Activated CD4-positive, alpha-beta T cell treated with anti-CD3 and anti-CD28 coated beads, Interleukin-2, amount 50 U/mL, for 1 hour (primary cell): ENCODE measurements at regions not wholly inside any gene's neighbourhood (a gene's known extent, or its start where the extent isn't known, plus 50 kb on each side); places are given as distances from the start of the nearest gene placed in this dataset.

ENCODE experiments used
- DNase-seq: peaks from one replicate; pipeline ENCODE4 v3.0.0-alpha.2; 2020

- no peak for DNase-seq
These were observed 534.0 kb upstream of the JARID2 start for GRCh38 chr6:14711704-14712379.

DNA sequence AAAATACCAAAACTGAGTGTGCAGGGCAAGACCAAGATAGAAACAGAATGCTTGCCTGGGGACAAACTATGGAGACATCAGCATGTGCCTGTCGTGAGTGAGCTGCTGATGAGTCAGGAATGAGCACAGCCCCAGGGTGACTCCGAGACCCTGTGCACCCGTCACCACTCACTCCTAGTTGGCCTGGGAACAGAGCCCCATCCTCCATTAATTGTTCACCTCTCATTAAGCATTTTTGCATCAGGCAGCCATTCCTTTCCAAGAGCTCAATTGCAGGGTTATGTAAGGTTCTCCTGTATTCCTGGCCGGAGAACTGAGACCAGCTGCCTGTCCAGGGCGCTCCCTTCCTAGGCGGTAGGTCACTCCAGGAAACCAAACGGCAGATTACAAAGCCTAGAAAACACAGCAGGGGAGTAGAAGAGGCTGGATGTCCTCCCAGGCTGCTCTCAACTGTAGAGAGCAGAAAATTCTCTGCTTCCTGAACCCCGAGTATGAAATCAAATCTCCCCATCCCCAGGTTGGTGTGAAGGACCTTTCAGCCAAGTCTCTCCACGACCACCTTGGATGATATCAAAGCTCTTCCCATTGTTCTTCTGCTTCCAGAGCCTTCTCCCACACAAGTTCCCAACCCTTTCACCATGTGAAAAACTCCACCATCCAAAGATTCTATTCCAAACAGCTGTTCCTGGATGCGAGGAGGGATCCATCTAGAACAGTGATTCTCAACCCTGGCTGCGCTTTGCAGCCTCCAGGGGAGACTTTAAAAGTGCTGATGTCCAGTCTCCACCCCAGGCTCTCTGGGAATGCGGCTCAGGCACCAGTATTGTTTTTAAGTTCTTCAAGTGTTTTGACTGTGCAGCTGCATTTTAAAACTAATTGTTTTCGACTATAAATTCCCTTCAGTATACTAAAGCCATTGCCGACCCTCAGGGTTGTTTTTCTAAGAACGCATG lies 532.6 kb upstream of the JARID2 start:
- DNase-seq: no peak

- no peak for DNase-seq
These were observed 531.8 kb upstream of the JARID2 start for GRCh38 chr6:14713966-14714631.

GRCh38 chr6:14715076-14715475 lies 530.8 kb upstream of the JARID2 start:
- no peak for DNase-seq

DNA sequence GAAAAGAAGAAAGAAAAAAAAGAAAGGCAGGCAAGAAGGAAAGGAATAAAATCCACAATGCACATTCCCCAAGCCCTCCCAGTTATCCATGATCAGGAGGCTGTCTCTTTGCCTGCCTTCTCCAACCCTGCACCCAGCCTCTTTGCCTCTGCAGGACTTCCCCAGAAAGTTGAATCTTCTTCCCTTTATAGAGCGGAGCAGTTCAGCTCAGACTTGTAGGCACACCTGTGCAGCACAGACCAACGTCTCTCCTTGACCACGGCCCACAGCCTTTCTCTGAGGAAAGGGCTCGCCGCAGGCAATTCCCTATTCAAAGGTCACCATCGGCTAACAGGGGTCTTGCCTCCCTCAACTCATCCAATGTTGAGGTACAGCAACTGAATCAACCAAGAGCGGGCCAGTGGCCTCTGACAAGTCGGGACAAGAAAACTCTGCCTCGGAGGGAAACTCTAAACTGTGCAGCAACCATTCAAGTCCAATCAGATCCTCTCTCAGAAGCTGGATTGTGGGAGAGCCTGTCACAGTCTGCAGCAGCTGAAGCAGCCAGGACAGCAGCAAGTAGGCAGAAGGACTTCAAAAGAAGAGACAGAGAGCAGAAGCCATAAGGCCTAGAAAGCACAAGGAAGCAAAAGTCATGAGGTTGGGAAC lies 529.2 kb upstream of the JARID2 start:
- DNase-seq: no peak

DNA sequence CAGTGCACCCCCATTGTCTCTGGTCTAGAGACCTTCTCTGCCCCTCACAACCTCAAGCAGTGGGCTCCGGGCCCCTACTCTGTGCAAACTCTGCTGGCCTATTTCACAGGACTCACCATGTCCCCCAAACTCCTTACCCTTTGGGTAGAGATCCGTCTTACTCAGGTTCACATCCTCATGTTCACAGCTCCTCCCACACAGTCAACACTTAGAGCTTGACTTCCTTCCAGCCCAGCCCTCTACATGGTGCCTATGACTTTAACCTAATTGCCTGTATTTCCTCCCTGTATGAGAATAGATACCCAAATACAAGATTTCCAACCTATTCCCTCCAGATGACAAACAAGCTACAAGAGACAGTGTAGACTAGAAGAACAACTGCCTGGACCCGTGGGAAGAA lies 528.6 kb upstream of the JARID2 start:
- DNase-seq: no peak

DNA sequence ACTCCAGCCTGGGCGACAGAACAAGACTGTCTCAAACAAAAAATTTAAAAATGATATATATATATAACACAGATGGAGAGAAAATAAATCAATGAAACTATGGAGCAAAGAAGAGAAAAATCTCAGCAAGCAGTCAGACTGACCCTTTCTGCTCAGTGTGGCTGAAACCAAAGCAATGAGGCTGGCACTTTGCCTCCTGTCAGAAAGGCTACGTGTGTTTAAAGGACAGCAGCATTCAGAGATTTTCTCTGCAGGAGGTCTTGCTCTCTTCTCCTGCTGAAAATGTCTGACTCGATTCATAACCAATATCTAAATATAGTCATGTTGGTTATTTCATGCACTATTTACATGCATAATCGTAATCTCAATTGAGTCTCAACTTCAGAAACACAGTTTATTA lies 527.0 kb upstream of the JARID2 start:
- no peak for DNase-seq

DNA sequence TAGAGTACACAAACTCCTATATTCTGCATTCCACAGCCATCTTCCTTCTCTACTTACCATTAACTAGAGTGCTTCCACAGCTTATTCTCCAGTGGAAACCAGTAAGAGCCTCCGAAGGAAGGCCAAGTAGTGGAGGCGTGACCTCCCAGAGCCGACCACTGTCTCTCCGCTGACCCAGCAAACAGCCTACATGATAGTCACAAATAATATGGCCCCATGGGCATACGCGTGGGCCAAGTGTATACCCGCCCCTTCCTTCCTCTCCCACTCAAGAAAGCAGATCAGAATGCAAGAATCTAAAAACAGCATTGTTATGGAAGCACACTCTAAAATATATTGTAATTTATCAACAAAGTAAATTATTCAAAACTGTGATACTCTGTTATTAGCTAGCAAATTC lies 526.6 kb upstream of the JARID2 start:
- DNase-seq: no peak

DNA sequence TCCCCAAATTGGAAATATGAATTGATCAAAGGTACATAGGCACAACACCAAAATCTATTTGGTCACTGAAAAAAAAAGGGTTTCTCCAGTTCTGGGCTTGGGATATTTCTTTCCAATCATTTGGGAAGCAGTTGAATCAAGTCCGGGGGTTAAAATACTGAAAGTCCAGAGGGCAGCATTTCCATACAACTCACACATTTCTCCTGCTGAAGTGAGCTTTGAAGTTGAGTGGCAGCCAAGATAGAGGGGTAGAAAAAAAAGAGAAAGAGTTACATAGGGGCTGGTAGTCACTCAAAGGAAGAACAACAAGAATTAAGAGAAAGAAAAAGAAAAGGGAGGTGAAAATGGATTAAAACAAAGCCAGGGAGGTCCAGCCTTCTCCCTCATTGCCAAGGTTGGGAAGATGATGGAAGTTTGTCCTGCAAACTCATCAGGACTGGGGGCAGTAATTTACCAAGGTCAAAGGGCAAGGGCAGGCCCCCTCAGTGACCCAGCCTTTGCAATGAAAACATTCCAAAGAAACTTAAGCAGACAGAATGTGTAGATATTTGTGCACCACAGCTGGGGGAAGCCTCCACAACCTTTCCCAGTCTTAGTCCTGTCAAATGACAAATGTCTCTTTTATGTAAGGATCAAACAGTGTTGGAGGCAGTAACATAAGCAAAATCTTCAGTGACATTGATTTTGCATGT lies 525.3 kb upstream of the JARID2 start:
- no peak for DNase-seq

DNA sequence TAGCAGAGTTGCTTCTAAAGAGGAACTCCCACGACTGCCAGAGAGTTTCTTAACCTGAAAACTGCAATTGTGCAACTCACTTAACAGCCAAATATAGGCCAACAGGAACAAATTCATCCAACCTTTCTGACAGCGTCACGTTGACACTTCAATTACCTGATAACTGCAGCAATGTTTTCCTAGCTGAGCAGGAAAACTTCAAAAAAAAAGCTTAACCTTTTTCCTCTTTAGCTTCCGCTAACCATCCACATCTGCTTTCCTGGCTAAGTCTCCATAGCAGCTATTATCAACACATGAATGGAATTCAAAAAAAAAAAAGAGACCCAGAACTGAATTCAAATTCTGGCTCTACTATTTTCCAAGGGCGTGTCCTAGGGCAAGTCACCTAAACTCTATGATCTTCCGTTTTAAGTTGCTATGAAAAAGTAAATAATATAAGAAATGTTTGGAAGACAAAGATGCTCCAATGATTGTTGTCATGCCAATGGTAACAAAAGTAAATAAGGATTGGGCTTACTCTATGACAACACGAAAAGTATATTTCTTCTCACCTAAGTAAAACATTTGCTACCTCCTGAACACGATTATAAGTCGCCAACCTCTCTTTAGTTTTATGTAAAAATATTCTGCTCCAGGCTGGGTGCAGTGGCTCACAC lies 524.6 kb upstream of the JARID2 start:
- no peak for DNase-seq

GRCh38 chr6:14722001-14722562 lies 523.8 kb upstream of the JARID2 start:
- no peak for DNase-seq

- no peak for DNase-seq
These were observed 523.2 kb upstream of the JARID2 start for GRCh38 chr6:14722704-14723103.

DNA sequence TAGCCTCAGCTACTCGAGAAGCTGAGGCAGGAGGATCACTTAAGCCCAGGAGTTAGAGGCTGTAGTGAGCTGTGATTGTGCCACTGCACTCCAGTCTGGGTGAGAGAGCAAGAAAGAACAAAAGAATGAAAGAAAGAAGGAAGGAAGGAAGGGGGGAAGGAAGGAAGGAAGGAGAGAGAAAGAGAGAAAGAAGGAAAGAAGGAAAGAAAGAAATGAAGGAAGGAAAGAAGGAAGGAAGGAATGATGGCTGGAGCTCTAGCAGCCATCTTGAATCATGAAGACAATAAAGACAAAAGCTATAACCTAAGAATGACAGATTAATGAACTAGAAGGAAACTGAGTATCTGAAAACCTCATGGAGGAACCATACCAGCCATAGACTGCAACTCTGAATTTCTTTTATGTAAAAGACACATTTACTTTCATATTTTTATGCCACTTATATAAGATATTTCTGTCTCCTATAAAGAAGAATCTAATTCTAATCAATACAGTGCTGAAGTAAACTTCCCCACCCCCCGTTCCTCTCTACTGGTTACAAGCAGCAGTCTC lies 522.3 kb upstream of the JARID2 start:
- no peak for DNase-seq

- no peak for DNase-seq
These were observed 521.3 kb upstream of the JARID2 start for GRCh38 chr6:14724549-14724948.

GRCh38 chr6:14726816-14727493 lies 518.9 kb upstream of the JARID2 start:
- no peak for DNase-seq

- DNase-seq: no peak
These were observed 518.1 kb upstream of the JARID2 start for GRCh38 chr6:14727494-14728395.

- DNase-seq: no peak
These were observed 517.4 kb upstream of the JARID2 start for GRCh38 chr6:14728396-14729024.

DNA sequence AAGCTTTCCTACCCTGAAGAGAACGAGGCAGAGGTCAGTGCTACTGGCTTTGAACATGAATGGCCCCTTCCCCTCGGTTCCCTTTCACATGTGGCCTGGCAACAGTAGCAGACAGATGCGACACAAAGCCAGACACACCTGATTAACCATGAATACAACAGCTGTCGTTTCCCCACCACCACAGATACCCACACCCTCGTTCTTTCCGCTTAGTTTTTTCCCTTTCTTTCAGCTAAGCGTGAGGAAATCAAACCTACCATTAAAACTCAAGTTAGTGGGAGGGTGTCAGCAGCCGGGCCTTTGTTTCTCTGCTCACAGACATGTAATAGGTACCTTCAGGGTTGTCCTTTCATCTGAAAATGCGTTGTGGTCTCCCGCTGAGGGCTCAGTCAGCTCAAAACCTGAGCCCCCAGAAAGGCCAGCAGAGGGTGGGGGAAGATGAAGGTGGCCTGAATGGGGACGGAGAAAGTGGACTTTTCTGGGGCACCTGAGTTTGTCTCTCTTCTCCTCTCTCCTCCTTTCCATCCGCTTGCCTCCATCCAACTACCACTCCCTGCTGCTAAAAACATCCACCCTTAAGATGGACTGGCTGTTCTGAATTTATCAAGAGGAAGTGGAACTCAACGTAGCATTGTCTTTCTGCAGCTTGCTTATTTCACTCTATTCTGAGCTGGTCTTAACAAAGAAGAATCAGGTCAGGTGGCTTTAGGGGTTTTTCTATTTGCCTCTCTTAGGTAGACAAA lies 516.6 kb upstream of the JARID2 start:
- no peak for DNase-seq
